Activated T-helper 1 cell treated with anti-CD3 and anti-CD28 coated beads, Interleukin-2, amount 50 U/mL, for 16 hours (primary cell): ENCODE measurements at regions not wholly inside any gene's neighbourhood (a gene's known extent, or its start where the extent isn't known, plus 50 kb on each side); places are given as distances from the start of the nearest gene placed in this dataset.

Experiments
- DNase-seq, 2 donors: peaks; one replicate each; pipeline ENCODE4 v3.0.0-alpha.2; 2020; ENCODE audit warnings: low read depth in 1 of 2, low spot score in 1 of 2

DNA sequence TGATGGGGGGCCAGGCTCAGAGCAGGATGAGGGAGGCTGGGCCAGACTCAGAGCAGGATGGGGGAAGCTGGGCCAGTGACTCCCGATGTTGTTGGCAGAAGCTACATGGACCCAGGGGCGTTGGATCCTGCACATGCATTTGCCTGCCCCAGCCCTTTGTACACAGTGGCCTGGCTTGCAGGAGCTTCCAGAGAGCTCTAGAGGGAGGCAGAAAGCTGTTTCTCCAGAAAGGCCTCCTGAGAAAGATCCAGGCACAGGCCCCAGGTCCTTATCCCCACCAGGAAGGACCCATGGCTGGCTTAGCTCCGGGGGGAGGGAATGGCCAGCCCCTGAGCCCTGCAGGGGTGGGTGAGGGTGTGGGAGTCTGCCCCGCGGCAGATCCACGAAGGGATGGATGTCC, 106.6 kb upstream of the ACTRT2 start:
- DNase-seq: no peak

DNA sequence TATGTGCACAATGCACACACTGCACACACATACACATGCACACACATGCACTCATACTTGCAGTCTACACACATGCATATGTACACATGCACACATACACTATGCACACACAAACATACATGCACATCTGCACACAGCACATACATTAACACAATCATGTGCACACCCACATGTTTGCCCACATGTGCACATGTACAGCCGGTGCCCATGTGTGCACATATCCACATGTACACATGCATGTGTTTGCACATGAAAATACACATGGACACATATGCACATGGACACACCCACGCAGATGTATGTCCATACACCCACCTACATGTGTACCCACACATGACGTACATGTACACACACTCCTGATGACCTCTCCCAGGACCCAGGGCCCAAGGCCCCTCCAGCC, 105.1 kb upstream of the ACTRT2 start:
- DNase-seq: no peak

DNA sequence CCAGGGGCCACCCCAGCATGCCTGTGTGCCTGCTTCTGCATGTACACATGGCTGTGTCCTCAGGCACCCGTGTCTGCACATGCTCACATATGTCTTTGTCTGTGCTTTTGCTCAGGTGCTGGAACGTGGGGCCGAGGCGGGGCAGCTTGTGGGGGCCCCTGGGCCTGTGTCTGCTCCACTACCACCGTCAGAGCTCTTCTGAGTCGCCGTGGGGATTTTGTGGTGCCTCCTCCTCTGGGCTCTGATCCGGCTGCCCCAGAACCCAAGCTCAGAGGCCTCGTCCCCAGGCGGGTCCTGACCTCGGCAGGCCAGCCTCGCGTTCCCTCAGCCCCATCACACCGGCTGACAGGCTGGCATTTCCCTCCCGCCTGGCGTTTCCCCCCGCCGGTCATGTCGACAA, 104.6 kb upstream of the ACTRT2 start:
- DNase-seq: no peak

DNA sequence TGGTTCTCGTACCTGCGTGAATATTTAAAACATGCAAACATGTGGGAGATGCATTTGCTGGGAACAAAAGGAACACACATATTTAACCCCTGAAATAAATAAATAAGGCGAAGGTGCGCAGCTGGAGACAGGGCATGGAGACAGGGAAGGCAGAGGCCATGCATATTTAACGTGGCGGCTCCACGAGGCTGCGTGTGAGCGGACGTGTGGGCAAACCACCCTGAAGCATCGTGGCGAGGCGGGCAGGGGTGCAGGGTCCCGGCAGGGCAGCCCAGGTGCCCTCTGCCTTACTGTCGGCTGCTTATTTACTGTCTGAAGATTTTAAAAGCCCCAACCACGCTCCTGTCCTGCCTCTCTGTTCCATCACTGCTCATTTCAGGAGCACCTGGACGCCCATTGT, 104.0 kb upstream of the ACTRT2 start:
- DNase-seq: no peak

DNA sequence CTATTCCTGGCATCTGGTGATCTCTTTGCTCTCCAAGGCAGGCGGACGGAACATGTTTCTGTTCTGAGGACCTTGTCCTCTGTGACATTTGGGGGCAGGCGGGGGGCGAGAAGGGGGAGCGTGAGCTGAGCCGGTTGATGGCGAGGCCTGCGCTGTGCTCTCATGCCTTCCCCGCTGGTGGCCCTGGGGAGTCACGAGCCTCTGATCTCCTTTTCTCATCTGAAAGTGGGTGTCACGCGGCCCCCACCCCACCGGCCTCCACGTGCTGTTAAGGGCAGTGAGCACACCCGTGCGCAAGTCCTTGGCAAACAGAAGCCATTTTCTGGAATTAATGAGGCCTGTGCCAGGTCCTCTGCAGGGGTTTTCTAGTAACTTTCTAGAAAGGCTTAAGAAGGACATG, 102.8 kb upstream of the ACTRT2 start:
- DNase-seq: no peak

DNA sequence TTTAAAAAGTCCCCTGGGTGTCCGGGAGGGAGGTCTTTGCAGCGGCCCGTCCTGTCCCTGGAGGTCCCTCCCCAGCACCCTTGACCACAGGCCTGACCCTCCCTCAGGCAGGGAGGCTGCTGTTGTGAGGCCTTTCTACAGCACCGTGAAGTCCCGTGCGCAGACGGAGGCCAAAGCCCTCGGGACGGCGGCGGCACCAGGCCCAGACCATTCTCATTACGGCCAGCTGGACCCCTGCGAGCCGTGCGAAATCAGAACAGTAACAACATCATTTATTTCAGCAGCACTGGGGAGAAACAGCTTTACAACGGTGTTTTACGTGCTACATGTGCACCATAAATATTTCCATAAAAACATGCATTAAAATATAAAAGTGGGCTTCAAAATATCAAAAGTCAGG, 101.4 kb upstream of the ACTRT2 start:
- DNase-seq: no peak

DNA sequence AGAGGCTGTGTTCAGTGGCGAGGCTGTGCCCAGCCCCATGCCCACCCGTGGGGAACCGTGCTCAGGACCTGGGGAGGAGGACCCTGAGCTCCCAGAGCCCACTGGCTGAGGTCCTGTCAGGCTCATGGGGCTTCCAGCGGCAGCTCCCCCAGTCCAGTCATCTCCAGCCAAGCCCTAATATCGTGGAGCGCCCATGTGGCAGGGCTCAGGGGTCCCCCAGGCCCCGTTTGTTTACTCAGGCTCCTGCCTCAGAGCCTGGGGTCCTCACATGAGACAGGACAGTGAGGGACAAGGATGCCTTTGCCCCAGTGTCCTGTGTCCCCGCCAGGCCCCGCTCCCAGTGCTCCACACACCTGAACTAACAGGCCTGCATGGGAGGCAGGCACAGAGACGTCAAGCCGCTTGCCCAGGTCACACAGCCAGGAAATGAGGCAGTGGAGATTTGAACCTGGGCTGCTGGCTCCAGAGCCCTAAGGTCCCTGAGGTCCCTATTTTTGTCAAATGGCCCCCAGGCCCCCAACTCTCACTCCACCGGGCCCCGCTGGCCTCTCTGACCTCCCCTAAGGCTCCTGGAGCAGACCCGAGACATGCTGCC, 100.7 kb upstream of the ACTRT2 start:
- no peak for DNase-seq

DNA sequence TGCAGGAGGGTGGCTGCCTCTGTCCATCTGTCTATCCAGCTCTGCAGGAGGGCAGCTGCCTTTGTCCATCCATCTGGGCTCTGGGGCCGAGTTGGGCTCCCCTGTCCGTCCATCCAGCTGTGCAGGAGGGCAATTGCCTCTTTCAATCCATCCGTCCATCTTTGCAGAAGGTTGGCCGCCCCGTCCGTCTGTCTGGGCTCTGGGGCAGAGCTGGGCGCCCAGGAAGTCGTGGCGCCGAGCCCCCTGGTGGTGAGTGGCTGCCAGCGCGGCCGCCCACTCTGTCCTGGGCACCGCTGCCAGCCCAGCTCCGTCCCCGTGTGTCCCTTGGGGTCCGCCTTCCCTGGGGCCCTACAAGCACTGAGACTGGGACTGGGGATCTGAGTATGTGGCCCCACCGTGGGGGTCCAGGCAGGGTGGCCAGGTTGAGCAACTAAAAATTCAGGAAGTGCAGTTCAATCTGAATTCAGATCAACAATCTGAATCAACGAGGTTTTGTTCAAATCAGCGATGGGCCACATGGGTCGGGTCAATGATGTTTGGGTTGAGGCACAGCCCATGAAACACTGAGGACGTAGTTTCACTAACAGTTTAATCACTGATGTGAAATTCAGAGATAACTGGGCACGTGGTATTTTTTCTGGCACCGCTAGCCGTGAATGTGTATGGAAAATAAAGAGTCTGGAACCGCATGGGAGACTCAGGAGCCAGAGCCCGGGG, 99.1 kb upstream of the ACTRT2 start:
- DNase-seq: peak in 1 of 2 donors; percentile 6

DNA sequence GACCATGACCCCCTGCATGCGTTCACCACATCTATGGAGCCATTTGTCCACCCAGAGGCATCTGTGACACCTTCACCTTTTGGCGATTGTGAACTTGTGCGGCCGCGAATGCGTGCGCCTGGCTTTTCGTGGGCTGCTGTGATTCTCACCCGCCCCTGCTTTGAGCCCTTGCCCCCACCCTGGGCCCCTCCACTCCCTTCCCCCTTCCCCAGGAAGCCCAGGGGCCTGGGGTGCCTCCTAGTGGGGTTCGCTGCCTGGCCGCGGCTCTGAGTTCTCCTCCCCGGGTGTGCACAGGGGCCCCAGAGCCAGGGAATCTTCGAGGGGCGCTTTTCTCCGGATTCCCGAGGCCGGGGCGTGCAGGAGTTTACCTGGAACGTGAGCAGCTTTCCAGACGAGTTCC, 97.9 kb upstream of the ACTRT2 start:
- DNase-seq: no peak

DNA sequence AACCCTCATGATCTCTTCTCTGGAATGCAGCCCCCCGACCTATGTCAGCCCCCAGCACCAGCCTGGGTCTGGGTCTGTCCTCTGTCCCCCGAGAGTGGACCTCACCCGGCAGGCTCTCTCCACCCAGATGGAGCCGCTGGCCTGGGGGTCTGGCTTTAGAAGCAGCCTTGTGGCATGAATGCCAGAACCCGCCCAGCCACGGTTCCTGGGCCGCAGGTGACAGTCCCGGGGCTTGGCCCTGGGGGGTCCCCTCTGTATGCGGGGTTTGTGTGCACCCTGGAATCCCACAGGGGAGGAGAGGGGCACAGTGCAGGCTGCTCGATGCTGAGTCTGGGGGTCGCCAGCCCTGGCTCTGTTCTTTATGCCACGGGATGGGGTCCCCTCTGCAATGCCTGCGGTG, 96.0 kb upstream of the ACTRT2 start:
- no peak for DNase-seq

DNA sequence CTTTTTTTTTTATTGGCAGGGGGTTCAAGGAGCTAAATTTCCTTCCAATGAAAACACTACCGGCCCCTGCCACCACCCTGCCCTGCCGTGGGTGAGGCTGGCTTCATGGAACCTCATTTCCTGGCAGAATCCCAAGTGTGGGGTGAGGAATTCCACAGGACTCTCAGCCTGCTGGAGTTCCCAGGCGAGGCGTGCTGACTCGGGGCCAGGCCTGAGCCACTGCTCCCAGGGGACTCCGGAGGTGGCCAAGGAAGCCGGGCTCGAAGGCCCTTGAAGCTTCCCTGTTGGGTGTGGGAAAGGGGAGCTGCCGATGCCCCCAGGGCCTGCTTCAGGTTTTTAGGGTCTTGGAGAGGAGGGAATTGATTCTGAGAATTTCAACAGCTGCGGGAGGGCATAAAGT, 95.3 kb upstream of the ACTRT2 start:
- DNase-seq: no peak

DNA sequence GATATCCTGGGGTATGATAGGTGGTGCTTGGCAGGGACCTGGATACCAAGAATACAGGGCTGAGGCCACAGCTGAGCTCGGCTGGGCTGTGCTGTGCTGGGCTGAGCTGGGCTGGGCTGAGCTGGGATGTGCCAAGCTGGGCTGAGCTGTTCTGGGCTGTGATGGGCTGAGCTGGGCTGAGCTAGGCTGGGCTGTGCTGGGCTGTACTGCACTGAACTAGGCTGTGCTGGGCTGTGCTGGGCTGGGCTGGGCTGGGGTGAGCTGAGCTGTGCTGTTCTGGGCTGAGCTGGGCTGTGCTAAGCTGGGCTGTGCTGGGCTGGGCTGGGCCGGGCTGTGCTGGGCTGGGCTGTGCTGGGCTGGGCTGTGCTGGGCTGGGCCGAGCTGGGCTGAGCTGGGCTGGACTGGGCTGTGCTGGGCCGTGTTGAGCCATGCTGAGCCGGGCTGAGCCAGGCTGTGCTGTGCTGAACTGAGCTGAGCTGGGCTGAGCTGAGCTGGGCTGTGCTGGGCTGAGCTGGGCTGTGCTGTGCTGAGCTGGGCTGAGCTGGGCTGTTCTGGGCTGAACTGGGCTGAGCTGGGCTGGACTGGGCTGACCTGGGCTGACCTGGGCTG, 94.7 kb upstream of the ACTRT2 start:
- DNase-seq: no peak

DNA sequence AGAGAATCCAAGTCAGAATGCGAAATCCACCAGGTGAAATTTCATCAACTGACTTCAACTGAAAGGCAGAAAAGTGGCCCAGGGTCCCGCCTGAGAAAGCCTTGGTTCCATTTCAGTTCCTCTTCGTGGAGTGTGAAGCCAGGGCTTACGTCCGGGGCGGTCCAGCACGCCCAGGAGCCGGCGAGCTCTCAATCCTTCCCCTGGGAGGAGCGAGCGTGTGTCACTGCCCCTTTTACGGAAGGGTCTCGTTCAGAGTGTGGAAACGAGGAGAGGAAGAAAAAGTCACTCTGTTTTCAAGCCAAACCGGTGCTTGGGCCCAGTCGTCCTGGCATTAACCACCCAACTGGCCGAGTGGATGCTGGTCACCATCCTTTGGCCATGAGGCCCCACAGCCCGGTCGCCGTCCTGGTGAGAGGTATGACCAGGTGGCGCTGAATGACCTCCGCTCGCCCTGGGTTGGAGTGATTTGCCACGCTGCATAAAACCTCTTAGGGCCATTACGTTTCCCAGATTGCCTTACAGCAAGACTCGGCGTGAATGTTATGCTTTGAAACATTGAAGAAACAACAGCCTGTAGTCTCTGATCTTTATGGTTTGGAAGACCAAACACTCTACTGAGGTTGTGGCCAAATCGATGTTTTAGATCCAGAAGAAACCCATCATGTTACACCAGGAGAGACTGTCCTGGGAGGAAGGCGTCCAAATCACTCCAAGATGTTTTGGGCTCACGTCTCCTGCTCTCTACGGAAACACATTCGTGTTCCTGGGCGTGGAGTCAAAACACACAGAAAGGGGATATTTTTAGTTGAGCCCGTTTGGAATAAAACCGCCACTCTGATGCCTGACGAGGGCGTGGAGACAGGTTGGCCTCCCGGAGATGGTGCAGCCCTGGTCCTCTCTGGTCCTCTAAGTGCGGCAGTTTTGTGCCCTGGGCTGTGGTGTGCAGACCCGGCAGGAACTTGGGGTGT, 93.6 kb upstream of the ACTRT2 start:
- DNase-seq: no peak

DNA sequence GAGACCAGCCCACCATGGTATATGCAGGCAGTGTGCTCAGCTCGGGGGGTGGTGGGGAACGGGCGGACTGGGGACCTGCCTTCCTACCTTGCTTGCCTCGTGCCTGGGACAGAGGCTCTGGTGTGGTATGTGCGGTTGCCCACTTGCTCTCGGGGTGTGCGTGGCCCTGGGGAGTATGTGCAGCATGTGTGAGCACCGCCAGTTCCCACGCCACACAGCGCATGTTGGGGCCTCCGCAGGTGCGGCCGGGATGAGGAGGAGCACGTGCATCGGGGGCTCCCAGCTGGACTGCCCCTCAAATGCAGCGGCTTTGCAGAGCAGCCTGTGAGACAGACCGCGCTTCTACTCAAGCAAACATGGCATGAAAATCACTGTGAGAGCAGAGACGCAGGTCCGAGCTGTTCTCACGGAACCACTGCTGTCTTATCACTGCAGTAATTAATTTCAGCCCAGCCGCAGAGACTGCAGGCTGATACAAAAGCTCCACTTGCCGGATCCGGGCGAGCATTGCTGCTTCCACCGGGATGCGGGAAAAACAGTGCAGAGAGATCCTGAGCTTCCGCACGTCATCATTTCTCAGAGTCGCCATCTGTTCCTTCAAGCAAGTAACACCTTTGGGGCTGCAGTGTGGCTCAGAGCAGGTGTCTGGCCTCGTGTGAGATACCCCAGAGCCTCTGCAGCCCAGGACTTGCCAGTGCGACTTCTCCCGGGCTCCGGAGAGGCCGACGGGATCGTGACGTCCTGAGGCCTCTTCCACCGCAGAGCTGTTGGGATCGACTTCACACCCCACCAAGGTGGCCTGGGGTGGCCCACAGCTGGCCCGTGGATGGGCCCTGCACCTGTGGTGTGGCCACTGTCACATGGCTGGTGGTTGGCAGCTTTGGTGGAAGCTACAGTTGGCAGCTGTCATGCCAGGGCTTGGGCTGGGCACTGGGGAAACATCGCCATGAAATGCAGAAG, 92.6 kb upstream of the ACTRT2 start:
- no peak for DNase-seq

DNA sequence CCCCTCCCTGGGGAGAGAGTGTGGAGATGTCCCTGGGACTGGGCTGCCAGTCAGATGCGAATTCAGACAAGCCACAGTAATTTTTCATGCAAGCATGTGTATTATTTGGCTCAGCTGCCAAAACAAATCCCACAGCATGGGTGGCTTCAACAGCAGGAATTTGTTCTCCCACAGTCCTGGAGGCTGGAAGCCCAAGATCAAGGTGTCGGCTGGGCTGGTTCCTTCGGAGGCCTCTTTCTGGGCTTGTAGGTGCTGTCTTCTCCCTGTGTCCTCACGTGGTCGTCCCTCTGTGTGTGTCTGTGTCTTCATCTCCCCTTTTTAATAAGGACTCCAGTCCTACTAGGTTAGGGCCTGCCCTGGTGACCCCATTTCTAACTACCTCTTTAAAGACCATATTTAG, 91.9 kb upstream of the ACTRT2 start:
- DNase-seq: no peak

DNA sequence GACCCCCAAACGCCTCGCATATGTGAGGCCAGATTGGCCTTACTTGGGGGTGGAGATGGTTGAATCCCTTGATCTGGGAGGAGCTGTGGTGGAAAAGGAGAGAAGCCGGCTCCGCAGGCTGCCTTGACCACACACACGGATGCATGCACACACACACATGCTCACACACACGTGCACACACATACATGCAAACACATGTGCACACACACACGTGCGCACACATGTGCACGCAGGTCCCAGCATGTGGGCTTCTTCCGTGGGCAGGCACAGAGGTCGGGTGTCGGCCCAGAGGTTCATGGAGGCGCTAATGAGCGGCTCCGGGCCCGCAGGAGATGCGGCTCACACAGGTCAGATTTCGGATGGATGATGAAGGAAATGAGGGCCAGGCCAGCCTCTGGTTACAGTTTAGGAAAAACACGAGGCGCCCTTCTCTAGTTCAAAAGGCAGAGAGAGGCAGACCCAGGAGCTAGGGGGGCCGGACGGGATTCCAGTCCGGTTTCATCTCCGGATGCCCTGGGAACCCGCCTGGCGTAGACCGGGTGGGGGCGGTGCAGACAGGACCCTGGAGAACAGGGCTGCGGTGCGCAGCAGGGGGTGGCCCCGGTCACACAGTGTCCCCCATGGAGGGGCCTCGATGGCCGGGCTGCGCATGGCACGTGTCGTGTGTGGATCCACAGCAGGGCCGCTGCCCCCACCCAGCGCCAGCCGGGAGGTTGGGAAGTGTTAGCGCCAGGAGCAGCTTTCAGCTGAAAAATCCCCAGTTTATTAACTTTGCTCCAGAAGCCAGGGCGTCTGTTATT, 91.1 kb upstream of the ACTRT2 start:
- no peak for DNase-seq

DNA sequence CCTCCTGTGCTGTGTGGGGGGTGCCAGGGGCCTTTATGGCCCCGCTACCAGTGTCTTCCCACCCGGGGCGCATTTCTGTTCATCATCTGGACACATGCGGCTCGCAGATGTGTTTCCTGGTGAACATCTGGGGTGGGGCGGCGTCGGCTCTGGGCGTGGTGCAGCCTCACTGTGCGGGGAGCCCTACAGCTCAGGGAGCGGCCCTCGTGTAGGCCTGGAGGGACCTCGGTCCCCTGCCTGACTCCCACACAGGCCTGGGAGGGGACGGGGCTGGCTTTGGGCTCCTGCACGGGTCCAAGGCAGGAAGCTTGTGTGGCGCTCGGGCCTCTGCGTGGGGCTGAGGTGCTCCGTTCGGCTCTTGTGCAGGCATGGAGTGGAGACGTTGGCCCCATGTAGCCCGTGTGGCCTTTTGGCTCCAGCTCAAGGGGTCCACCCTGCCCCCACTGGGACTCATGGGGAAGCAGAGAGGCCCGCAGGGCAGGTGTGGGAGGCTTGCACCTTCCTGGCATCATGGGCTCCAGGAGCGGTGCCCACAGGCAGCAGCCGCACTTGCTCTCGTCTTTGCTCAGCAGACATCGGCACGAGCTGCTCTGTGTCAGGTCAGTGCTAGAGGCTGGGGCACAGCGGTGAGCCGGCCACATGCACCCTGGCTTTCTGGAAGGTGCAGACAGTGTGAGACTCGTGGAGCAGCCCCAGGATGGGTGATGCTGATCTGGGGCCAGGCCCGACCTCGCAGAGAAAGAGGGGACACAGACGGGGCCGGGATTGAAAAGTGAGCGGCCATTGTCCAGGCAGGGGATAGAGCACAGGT, 90.1 kb upstream of the ACTRT2 start:
- DNase-seq: no peak

DNA sequence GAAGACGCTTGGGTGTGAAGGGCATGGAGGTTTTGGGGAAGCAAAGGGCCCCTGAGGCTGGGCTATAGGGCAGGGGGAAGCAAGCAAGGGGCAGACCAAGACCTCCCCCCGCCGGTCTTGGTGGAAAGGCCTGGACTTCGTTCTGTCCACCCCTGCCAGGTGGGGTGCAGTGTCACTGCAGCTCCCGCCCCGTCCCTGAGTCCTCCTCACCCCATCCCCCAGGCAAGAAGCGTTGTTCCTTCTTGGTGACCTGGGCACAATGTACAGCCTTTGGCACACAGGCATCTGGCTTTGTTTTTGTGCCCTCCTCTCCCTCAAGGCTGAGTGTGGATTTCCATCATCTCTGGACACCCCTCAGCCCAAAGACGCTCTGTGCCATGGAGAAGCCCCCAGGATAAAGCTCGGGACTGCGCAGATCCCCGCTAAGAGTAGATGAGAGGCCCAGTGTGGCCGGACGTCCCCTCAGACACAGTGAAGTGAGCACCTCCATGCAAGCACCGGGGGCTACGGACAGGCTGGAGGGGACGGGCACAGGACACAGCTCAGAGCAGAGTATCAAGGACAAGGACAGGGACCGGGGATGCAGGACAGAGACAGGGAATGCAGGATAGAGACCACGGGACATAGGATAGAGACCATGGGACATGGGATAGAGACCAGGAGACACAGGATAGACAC, 89.4 kb upstream of the ACTRT2 start:
- no peak for DNase-seq
